K562 (cell line): ENCODE measurements at regions not wholly inside any gene's neighbourhood (a gene's known extent, or its start where the extent isn't known, plus 50 kb on each side); places are given as distances from the start of the nearest gene placed in this dataset.

Source experiments
- ATAC-seq: fragments of 200-7000 bp; cut with Tn5 transposase; 3 replicates; pipeline ENCODE4 v1.9.1; 2020; ENCODE audit warnings: moderate library complexity
- BruUV-seq: library from RNA; stranded (reverse); fragments of 400-500 nt; replicated peaks from 2 replicates; lab custom pipeline; 2021; lab: Mats Ljungman, UMichigan
- CTCF ChIA-PET: fragments of 300-600 bp; formaldehyde crosslinking; extraction: SDS; loops from one replicate; lab custom pipeline; 2021; ENCODE audit warnings: low intra/inter-chr PET ratio; lab: Yijun Ruan, JAX
- POLR2A ChIA-PET: fragments of 300-600, 350-650 bp; sonication (Branson Sonifier 250); formaldehyde crosslinking; extraction: SDS; loops from one replicate; lab custom pipeline; 2021; ENCODE audit warnings: antibody characterized with exemption, inconsistent platforms; lab: Yijun Ruan, JAX
- DNase-seq, 4 experiments: peaks; one replicate each; pipeline versions ENCODE4 v3.0.0 to v3.0.0-alpha.2; 2011 to 2018; ENCODE audit warnings: low spot score in 3 of 4, mixed read lengths in 3 of 4; ENCODE audit errors: extremely low read depth in 1 of 4
- FAIRE-seq: peaks from 2 replicates; lab custom pipeline; 2011; peaks lifted over from hg19 to GRCh38; lab: Jason Lieb, UNC
- H2AFZ ChIP-seq: 2 replicates; pipeline ENCODE4 v1.6.0; 2011; ENCODE audit warnings: low read depth, low read length, control low read depth, inconsistent platforms
- H3K27ac ChIP-seq: fragments of 200-600 bp; 3 replicates; pipeline ENCODE4 v1.8.0; 2011; ENCODE audit warnings: low read depth, mild to moderate bottlenecking, control low read depth, inconsistent platforms, low read length, moderate library complexity, mixed read lengths; ENCODE audit errors: extremely low read depth
- H3K27me3 ChIP-seq, 2 experiments: fragments of 300-600 bp in 1 of 2; 2 replicates in 1 of 2; 3 replicates in 1 of 2; pipeline versions ENCODE4 v1.6.0 to v1.8.0; 2011; ENCODE audit warnings: inconsistent platforms in 2 of 2, low read length in 2 of 2, mild to moderate bottlenecking in 1 of 2, mixed read lengths in 1 of 2, moderate library complexity in 1 of 2; ENCODE audit not compliant: control insufficient read depth in 2 of 2, insufficient read depth in 2 of 2
- H3K36me3 ChIP-seq: fragments of 300-600 bp; 3 replicates; pipeline ENCODE4 v1.8.0; 2011; ENCODE audit warnings: mild to moderate bottlenecking, low read length, inconsistent platforms; ENCODE audit not compliant: control insufficient read depth, insufficient read depth
- H3K4me1 ChIP-seq, 2 experiments: fragments of 200-600 bp in 1 of 2; replicated peaks in 1 of 2; 2 replicates in 1 of 2; 3 replicates in 1 of 2; pipeline versions ENCODE4 v1.5.1 to v1.8.0; 2011; ENCODE audit warnings: inconsistent platforms in 2 of 2, low read length in 2 of 2, mild to moderate bottlenecking in 1 of 2, mixed read lengths in 1 of 2, moderate library complexity in 1 of 2; ENCODE audit not compliant: control insufficient read depth in 2 of 2, insufficient read depth in 2 of 2
- H3K4me2 ChIP-seq: 2 replicates; pipeline ENCODE4 v1.6.1; 2011; ENCODE audit warnings: low read length, control low read depth, inconsistent platforms, mixed read lengths; ENCODE audit not compliant: insufficient read depth
- H3K4me3 ChIP-seq: fragments of 200-600 bp; sonication (generic), shearing (Covaris generic); 2 replicates; pipeline ENCODE4 v1.5.1; 2016; ENCODE audit warnings: control low read depth, inconsistent platforms
- H3K79me2 ChIP-seq: fragments of 200-600 bp; 3 replicates; pipeline ENCODE4 v1.8.0; 2011; ENCODE audit warnings: low read length, inconsistent platforms; ENCODE audit not compliant: control insufficient read depth, insufficient read depth
- H3K9ac ChIP-seq, 2 experiments: 2 replicates each; pipeline versions ENCODE4 v1.6.0 to v1.6.1; 2011; ENCODE audit warnings: low read depth in 2 of 2, low read length in 2 of 2, control low read depth in 1 of 2, inconsistent platforms in 1 of 2, mild to moderate bottlenecking in 1 of 2, mixed read lengths in 1 of 2; ENCODE audit not compliant: insufficient read depth in 1 of 2
- H3K9me1 ChIP-seq: one replicate; pipeline ENCODE4 v1.6.0; 2011; ENCODE audit warnings: inconsistent platforms, mild to moderate bottlenecking, low read length, moderate library complexity; ENCODE audit not compliant: control insufficient read depth, insufficient read depth
- H3K9me3 ChIP-seq: replicated peaks from 2 replicates; pipeline ENCODE4 v1.5.1; 2011; ENCODE audit warnings: low read depth, low read length, inconsistent platforms; ENCODE audit not compliant: control insufficient read depth, insufficient read depth
- H4K20me1 ChIP-seq: replicated peaks from 2 replicates; pipeline ENCODE4 v1.6.1; 2011; ENCODE audit warnings: low read length, inconsistent platforms, mixed read lengths; ENCODE audit not compliant: control insufficient read depth, insufficient read depth
- CEBPZ ChIP-seq: fragments of 150-350 bp; IDR thresholded peaks from 2 replicates; pipeline ENCODE4 v1.6.1; 2014; ENCODE audit warnings: low read depth, mild to moderate bottlenecking, low read length, borderline replicate concordance
- GTF2A2 ChIP-seq: IDR thresholded peaks from 2 replicates; pipeline ENCODE4 v1.6.1; 2016; ENCODE audit warnings: mild to moderate bottlenecking, missing genetic modification characterization, missing compliant biosample characterization
- KDM1A ChIP-seq, 2 experiments: fragments of 450-650 bp; IDR thresholded peaks; 2 replicates each; pipeline ENCODE4 v1.6.1; 2016; ENCODE audit warnings: mild to moderate bottlenecking in 2 of 2
- MBD1 ChIP-seq: fragments of 250-450 bp; sonication (Bioruptor Pico); IDR thresholded peaks from 2 replicates; pipeline ENCODE4 v1.8.0; 2022; ENCODE audit warnings: inconsistent platforms
- NCOA1 ChIP-seq: fragments of 450-650 bp; IDR thresholded peaks from 2 replicates; pipeline ENCODE4 v1.6.1; 2016; ENCODE audit warnings: low read depth
- STAT6 ChIP-seq: sonication (generic); formaldehyde crosslinking; IDR thresholded peaks from 2 replicates; pipeline ENCODE4 v1.8.1; 2023; ENCODE audit warnings: mild to moderate bottlenecking, missing genetic modification reagents
- TARDBP ChIP-seq: fragments of 450-650 bp; IDR thresholded peaks from 2 replicates; pipeline ENCODE4 v1.6.1; 2016
- TFAM ChIP-seq: fragments of 250-450 bp; sonication (Bioruptor Pico); conservative IDR thresholded peaks from 2 replicates; pipeline ENCODE4 v1.5.0; 2021; ENCODE audit warnings: mild to moderate bottlenecking, moderate library complexity
- WHSC1 ChIP-seq: IDR thresholded peaks from one replicate; pipeline ENCODE4 v1.6.1; 2012; ENCODE audit warnings: low read length, control low read depth, inconsistent platforms
- ZBTB7A ChIP-seq: IDR thresholded peaks from 2 replicates; pipeline ENCODE4 v1.6.1; 2011; ENCODE audit warnings: low read depth, mild to moderate bottlenecking, low read length, moderate library complexity, borderline replicate concordance; ENCODE audit not compliant: control insufficient read depth
- ZFP36 ChIP-seq: fragments of 150-350 bp; IDR thresholded peaks from 2 replicates; pipeline ENCODE4 v1.6.1; 2018; ENCODE audit warnings: low read length, low read depth; ENCODE audit not compliant: partially characterized antibody
- ZFP91 ChIP-seq: sonication (generic); formaldehyde crosslinking; IDR thresholded peaks from 2 replicates; pipeline ENCODE4 v1.8.0; 2022; ENCODE audit warnings: mild to moderate bottlenecking, missing genetic modification reagents
- ZNF239 ChIP-seq: fragments of 250-450 bp; sonication (Bioruptor Pico); IDR thresholded peaks from 2 replicates; pipeline ENCODE4 v1.4.0; 2020; ENCODE audit warnings: mild to moderate bottlenecking
- ZNF77 ChIP-seq: fragments of 250-450 bp; sonication (Bioruptor Pico); IDR thresholded peaks from 2 replicates; pipeline ENCODE4 v1.5.0; 2020
- WGBS: fragments of 100-300 bp; shearing (Covaris generic); methylation state at CpG from one replicate; pipeline ENCODE4 v1.1.6; 2016; ENCODE audit warnings: low coverage, mixed read lengths; ENCODE audit not compliant: insufficient coverage; ENCODE audit errors: missing lambda C conversion rate; 5-methylcytosine and 5-hydroxymethylcytosine counted together
- in situ Hi-C: fragments of 300-500 bp; cut with MboI; formaldehyde crosslinking; loops from 4 replicates; pipeline ENCODE4 v1.15.0; 2018; ENCODE audit warnings: inconsistent platforms, mixed read lengths
- intact Hi-C: fragments of 100-400 bp; cut with micrococcal nuclease; formaldehyde crosslinking; loops from 2 replicates; pipeline ENCODE4 v1.14.2; 2022

GRCh38 chr5:67723873-67724272 is 491.7 kb upstream of the PIK3R1 start:
- no peak for FAIRE-seq
- TF ChIP-seq STAT6 (CRISPR knock-in tag) (no peak), KDM1A (IDR thresholded peaks at IDR 0.05) (no peak), CEBPZ (no peak), TFAM (no peak), NCOA1 (no peak), ZNF77 (CRISPR knock-in tag) (no peak), ZFP36 (no peak), ZFP91 (no peak), GTF2A2 (tag) (no peak), MBD1 (CRISPR knock-in tag) (no peak), TARDBP (no peak), WHSC1 (no peak), ZBTB7A (no peak), ZNF239 (CRISPR knock-in tag) (no peak)

More at GRCh38 chr5:67723873-67724272, 491.7 kb upstream of the PIK3R1 start:
- ChIA-PET POLR2A (no interaction called here), CTCF (no interaction called here)
- H3K36me3 ChIP-seq, result no peaks in the 10 kb centered on the region
- H3K4me3 ChIP-seq, result no peak overlapping the region
- WGBS, result 5% methylated on average over 1 of the region's 1 CpG
- H4K20me1 ChIP-seq, result no peaks in the 10 kb centered on the region
- no peak overlapping the region for H3K9ac ChIP-seq
- intact Hi-C loops, result no loop called here
- no peak overlapping the region for H3K4me2 ChIP-seq
- no peak overlapping the region for H2AFZ ChIP-seq
- in situ Hi-C loops, result no loop called here
- H3K4me1 ChIP-seq, result no peaks in the 10 kb centered on the region
- no peaks in the 10 kb centered on the region for H3K9me3 ChIP-seq
- no peaks in the 10 kb centered on the region for H3K27me3 ChIP-seq
- ATAC-seq, result no peak
- H3K79me2 ChIP-seq, result no peaks in the 10 kb centered on the region
- no peak overlapping the region for H3K27ac ChIP-seq
- BruUV-seq, result no TSS peak
- DNase-seq, result no peak
- H3K9me1 ChIP-seq, result no peaks in the 10 kb centered on the region
